Neural crest cell (in vitro differentiated cells): ENCODE measurements at regions not wholly inside any gene's neighbourhood (a gene's known extent, or its start where the extent isn't known, plus 50 kb on each side); places are given as distances from the start of the nearest gene placed in this dataset.

Source experiments
- DNase-seq: peaks from one replicate; pipeline ENCODE4 v3.0.0; 2021; ENCODE audit warnings: low read depth, mixed read lengths, low spot score
- H3K27ac Mint-ChIP-seq: one replicate; pipeline ENCODE4 v1.8.0; 2021; ENCODE audit warnings: mild to moderate bottlenecking, mixed read lengths; ENCODE audit not compliant: unreplicated experiment
- H3K27me3 Mint-ChIP-seq: 2 replicates; pipeline ENCODE4 v1.8.0; 2021; ENCODE audit warnings: low read depth, mild to moderate bottlenecking, mixed read lengths
- H3K36me3 Mint-ChIP-seq: 2 replicates; pipeline ENCODE4 v1.8.0; 2021; ENCODE audit warnings: low read depth, mild to moderate bottlenecking, mixed read lengths
- H3K4me1 Mint-ChIP-seq: 2 replicates; pipeline ENCODE4 v1.8.0; 2021; ENCODE audit warnings: mixed read lengths
- H3K4me3 Mint-ChIP-seq: one replicate; pipeline ENCODE4 v1.8.0; 2021; ENCODE audit warnings: mild to moderate bottlenecking, mixed read lengths
- H3K9me3 Mint-ChIP-seq: 2 replicates; pipeline ENCODE4 v1.8.0; 2021; ENCODE audit warnings: mixed read lengths
- TF ChIP-seq, protein P1 (sequence below): fragments of 200-600 bp; sonication (generic); conservative IDR thresholded peaks from 2 replicates; pipeline ENCODE4 v1.5.0; 2021; ENCODE audit warnings: antibody characterized with exemption, mild to moderate bottlenecking

DNA sequence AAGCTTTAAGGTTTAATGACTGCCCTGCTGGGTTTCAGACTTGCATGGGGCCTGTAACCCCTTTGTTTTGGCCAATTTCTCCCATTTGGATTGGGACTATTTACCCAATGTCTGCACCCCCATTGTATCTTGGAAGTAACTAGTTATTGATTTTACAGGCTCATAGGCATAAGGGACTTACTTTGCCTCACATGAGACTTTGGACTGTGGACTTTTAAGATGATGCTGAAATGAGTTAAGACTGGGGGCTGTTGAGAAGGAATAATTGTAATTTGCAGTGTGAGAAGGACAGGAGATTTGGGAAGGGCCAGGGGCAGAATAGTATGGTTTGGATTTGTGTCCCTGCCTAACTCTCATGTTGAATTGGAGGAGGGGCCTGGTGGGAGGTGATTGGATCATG is 260.7 kb downstream of the SNCA start:
- Mint-ChIP-seq H3K27ac (no peak overlapping the region), H3K9me3 (peaks cover 10% of the 10 kb centered on the region), H3K36me3 (peaks cover 3% of the 10 kb centered on the region), H3K4me3 (no peak overlapping the region), H3K27me3 (peaks cover 3% of the 10 kb centered on the region), H3K4me1 (peaks cover 13% of the 10 kb centered on the region)
- TF ChIP-seq, protein P1, sequence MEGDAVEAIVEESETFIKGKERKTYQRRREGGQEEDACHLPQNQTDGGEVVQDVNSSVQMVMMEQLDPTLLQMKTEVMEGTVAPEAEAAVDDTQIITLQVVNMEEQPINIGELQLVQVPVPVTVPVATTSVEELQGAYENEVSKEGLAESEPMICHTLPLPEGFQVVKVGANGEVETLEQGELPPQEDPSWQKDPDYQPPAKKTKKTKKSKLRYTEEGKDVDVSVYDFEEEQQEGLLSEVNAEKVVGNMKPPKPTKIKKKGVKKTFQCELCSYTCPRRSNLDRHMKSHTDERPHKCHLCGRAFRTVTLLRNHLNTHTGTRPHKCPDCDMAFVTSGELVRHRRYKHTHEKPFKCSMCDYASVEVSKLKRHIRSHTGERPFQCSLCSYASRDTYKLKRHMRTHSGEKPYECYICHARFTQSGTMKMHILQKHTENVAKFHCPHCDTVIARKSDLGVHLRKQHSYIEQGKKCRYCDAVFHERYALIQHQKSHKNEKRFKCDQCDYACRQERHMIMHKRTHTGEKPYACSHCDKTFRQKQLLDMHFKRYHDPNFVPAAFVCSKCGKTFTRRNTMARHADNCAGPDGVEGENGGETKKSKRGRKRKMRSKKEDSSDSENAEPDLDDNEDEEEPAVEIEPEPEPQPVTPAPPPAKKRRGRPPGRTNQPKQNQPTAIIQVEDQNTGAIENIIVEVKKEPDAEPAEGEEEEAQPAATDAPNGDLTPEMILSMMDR: no peak
- DNase-seq: no peak

DNA sequence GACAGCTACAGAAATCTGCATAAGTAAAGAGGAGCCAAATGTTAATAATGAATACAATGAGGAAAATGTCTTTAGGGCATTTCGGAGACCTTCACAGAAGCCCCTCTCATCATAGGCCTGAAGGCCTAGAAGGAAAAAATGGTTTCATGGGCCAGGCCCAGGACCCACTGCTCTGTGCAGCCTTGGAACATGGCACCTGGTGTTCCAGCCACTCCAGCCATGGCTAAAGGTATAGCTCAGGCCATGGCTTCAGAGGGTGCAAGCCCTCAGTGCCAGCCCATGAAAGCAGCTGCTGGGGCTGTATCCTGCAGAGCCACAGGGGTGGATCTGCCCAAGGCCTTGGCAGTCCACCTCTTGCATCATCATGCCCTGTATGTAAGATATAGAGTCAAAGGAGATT is 261.1 kb downstream of the SNCA start:
- no peak overlapping the region for H3K4me3 Mint-ChIP-seq
- TF ChIP-seq, protein P1: no peak
- peaks cover 3% of the 10 kb centered on the region for H3K36me3 Mint-ChIP-seq
- peaks cover 16% of the 10 kb centered on the region for H3K4me1 Mint-ChIP-seq
- peaks cover 3% of the 10 kb centered on the region for H3K27me3 Mint-ChIP-seq
- H3K9me3 Mint-ChIP-seq: peaks cover 8% of the 10 kb centered on the region
- no peak overlapping the region for H3K27ac Mint-ChIP-seq
- no peak for DNase-seq

DNA sequence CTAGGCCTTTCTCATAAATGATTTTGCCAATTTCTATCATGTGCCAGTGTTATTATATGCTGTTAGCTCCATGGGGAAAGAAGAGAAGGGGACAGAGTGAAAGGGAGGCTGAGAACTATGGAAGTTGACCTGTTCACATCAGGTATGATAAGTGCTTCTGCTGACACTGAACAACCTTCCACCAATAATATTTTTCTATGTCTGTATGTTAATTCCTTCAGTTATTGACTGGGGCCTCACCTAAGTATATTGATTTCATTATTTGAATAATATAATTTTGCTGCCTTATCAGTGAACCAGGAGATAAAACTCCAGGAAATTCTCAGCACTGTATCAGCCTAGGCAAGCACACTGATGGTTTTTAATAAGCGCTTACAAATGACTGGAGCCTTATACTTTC is 262.8 kb downstream of the SNCA start:
- Mint-ChIP-seq H3K27me3 (peaks cover 3% of the 10 kb centered on the region), H3K4me3 (no peak overlapping the region), H3K36me3 (peaks cover 3% of the 10 kb centered on the region), H3K9me3 (peaks cover 8% of the 10 kb centered on the region), H3K4me1 (peaks cover 18% of the 10 kb centered on the region), H3K27ac (no peak overlapping the region)
- DNase-seq: no peak
- TF ChIP-seq, protein P1: no peak

DNA sequence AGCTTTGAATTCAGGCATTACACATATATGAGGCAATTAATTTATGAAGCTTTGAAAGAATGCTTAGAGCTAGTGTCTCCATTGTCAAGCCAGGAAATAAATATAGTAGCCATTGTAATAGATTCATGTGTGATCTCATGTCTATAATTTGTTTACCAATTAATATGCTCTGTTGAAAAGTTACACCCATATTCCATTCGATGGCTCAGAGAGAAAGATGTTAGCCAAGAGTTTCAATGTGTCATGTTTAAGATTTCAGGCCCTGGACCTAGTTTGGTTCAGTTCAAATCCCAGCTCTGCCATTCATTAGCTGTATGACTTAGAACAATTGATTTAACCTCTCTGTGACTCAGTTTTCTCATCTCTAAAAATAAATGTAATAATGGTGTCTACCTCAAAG is 263.3 kb downstream of the SNCA start:
- peaks cover 3% of the 10 kb centered on the region for H3K27me3 Mint-ChIP-seq
- TF ChIP-seq, protein P1: no peak

DNA sequence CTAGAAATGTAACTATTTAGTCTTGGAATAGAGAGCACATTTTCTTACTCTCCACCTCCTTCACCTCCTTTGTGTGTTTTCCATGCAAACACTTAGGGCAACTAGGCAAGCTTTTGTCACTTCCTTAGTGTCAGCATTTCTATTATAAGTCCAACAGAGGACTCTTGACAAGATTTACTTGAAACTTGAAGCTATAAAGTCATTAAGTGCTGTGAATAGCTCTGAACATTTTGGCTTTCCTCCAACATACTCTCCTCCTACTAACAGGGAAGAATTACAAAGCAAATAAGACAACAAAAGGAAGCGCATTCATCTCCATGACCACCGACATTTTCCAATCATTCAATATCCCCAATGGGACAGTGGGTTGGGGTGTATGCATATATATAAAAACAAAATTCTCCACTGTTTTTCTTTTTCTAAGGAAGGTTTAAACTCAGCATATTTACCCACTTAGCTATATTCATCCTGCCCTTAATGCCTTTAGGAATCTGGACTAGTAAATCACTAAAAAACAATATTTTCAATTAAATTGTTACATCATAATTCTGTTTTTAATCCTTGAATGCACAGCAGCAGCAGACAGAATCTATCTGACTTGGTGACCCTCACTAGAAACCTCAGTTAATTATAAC is 264.6 kb downstream of the SNCA start:
- Mint-ChIP-seq H3K4me3 (no peak overlapping the region), H3K27ac (no peak overlapping the region), H3K27me3 (peaks cover 3% of the 10 kb centered on the region), H3K36me3 (peaks cover 3% of the 10 kb centered on the region), H3K9me3 (peaks cover 11% of the 10 kb centered on the region), H3K4me1 (peaks cover 18% of the 10 kb centered on the region)
- DNase-seq: no peak
- TF ChIP-seq, protein P1: no peak

More for the DNA sequence above, 263.3 kb downstream of the SNCA start:
- Mint-ChIP-seq H3K36me3 (peaks cover 3% of the 10 kb centered on the region), H3K4me3 (no peak overlapping the region), H3K9me3 (peaks cover 8% of the 10 kb centered on the region), H3K4me1 (peaks cover 18% of the 10 kb centered on the region), H3K27ac (no peak overlapping the region)
- no peak for DNase-seq
